ENCODE measurements at regions not wholly inside any gene's neighbourhood (a gene's known extent, or its start where the extent isn't known, plus 50 kb on each side); places are given as distances from the start of the nearest gene placed in this dataset.

DNA sequence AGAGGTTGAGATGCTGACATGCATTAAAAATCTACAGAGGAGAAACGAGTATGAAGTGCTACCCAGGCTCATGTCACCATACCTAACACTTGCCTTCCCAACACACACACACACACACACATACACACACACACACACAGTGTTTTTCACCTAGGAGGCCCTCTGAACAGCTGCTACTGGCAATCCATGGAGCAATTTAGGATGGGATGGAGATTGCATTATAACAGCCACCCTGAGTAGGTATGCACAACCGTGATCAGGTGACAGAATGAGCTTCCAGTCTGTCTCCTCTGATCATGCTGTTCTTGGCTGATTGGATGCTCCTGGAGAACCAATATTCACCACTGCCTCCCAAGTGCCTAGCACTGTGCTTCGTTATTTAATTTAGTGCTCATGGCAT, 528.5 kb upstream of the CDH5 start:
- no peak for DNase-seq (ENCODE audit: low read depth)
- no peak for TF ChIP-seq CTCF (IDR thresholded peaks at IDR 0.05; ENCODE audit: insufficient read depth, low read depth, low read length)
- no peak overlapping the region for H3K4me3 ChIP-seq (ENCODE audit: low read depth, low read length)

DNA sequence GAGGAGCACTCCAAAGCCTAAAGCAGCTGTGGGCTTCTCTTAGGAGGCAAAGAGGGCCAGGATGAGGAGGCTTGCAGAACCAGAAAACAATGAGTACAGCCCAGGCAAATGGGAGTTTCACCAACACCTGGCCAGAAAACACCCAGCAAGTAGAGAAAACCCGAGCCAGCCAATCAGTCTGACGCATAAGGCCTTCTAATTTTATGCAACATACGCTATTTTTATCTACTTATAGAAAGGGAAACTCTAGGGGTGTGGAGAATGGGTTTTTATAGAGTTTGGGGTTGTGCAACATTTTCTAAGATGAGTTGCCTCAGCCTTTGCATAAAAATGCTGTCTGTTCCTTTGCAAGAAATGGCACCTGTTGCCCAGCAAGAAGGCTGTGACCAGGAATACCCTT, 529.0 kb upstream of the CDH5 start:
- no peak overlapping the region for H3K4me3 ChIP-seq (ENCODE audit: low read depth, low read length)
- no peak for TF ChIP-seq CTCF (IDR thresholded peaks at IDR 0.05; ENCODE audit: insufficient read depth, low read depth, low read length)
- DNase-seq (ENCODE audit: low read depth) = peak; percentile 33

DNA sequence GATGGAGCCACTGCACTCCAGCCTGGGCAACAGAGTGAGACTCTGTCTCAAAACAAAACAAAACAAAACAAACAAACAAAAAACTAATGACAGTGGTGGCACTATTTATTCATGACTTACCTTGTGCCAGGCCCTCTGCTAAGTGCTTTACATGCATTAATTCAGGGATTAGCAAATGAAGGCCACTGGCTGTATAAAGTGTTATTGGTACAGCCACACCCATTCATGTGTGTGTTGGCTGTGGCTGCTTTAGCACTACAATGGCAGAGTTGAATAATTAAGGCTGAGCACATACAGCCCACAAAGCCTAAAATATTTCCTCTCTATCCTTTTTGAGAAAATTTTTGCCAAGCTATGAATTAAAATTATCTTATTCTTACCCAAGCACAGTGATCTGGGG, 531.8 kb upstream of the CDH5 start:
- no peak for TF ChIP-seq CTCF (IDR thresholded peaks at IDR 0.05; ENCODE audit: insufficient read depth, low read depth, low read length)
- no peak overlapping the region for H3K4me3 ChIP-seq (ENCODE audit: low read depth, low read length)
- DNase-seq (ENCODE audit: low read depth) = no peak

- no peak overlapping the region for H3K4me3 ChIP-seq (ENCODE audit: low read depth, low read length)
- no peak for TF ChIP-seq CTCF (IDR thresholded peaks at IDR 0.05; ENCODE audit: insufficient read depth, low read depth, low read length)
- peak; percentile 82 for DNase-seq (ENCODE audit: low read depth)
Observed at GRCh38 chr16:65833171-65833871, 533.2 kb upstream of the CDH5 start.

GRCh38 chr16:65832679-65833078, 533.8 kb upstream of the CDH5 start:
- DNase-seq (ENCODE audit: low read depth) = no peak
- TF ChIP-seq CTCF (IDR thresholded peaks at IDR 0.05; ENCODE audit: insufficient read depth, low read depth, low read length) = no peak
- no peak overlapping the region for H3K4me3 ChIP-seq (ENCODE audit: low read depth, low read length)

DNA sequence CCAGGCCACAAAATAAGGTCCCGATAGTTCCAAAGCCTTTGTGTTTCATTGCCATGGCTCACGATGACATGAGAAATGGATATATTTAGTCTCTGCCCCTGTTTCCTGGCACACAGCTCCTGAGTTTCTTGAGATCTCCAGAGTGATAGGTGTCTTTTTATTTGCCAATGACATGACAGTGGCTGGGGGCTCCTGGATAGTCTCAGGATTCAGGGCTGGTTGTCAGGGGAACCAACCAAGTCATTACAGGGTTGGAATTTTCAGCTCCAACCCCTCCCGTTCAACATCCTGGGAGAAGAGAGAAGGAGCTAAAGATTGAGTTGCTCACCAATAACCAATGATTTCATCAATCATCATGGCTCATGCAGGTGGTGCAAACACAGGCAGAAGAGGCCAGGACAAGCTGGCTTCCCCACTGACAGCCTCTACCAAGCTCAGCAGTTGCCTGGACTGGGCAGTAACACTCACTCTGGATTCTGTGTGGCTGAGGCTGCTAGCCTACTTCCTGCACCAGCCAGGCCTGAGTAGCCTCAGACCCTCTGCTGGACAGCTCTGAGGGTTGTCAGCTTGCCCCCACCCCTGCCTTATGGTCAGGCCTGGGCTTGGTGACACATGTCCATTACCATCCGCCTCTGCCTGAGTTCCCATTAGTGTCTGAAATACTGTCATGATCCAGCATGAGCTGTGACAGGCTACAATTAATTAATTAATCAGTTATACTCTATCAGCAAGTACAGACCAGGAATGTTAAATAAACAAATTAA, 534.4 kb upstream of the CDH5 start:
- no peak for TF ChIP-seq CTCF (IDR thresholded peaks at IDR 0.05; ENCODE audit: insufficient read depth, low read depth, low read length)
- no peak overlapping the region for H3K4me3 ChIP-seq (ENCODE audit: low read depth, low read length)
- no peak for DNase-seq (ENCODE audit: low read depth)

All from fibroblast of villous mesenchyme (primary cell).